Superior temporal gyrus (tissue), 1 donor: ENCODE measurements at regions not wholly inside any gene's neighbourhood (a gene's known extent, or its start where the extent isn't known, plus 50 kb on each side); places are given as distances from the start of the nearest gene placed in this dataset.

Experiments used
- DNase-seq: peaks from one replicate; pipeline ENCODE4 v3.0.0-alpha.2; 2016; ENCODE audit errors: extremely low spot score

DNA sequence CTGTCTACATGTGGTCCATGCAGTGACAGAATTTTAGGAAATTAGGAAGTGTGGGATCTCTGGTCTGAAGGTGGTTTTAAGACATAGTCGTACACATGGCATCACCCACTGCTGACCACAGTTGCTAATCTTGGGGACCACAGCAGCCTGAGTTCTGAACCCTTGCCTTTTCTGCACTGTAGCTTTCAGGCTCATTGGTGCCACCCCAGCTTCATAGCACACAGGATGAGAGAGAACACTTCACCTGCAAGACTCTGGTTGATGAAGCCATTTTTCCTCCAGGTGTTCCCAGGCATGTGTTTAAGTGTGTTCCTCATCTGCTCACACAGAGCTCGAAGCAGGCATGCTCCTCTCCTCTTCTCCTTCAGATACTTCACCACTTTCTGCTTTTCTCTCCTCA is 68.2 kb upstream of the S1PR3 start:
- DNase-seq = no peak

DNA sequence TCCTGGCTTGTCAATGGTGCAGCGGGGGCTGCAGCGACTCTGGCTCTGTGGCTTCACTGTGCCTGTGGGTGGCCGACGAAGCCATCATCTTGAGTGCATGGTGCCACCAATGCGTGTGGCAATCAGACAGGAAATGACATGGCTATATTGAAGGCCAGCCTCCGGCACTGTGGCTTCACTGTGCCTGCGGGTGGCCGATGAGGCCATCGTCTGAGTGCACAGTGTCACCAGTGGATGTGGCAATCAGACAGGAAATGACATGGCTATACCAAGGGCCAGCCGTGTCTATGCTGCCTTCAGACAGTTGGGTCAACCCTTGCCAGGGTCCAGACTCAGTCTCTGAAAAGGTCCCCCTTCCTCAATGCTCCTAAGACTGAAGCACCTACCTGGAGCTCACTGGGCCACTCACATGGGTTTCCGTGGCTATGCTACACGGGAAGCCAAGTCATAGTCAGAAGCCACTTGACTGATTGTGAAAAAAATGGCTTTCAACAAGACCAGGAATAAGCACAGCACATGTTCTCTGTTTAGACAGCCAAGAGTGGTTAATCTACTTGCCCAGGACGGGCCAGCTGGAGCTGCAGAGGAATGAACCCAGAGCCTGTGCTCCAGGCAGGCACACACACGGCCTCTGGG is 67.5 kb upstream of the S1PR3 start:
- DNase-seq = no peak

DNA sequence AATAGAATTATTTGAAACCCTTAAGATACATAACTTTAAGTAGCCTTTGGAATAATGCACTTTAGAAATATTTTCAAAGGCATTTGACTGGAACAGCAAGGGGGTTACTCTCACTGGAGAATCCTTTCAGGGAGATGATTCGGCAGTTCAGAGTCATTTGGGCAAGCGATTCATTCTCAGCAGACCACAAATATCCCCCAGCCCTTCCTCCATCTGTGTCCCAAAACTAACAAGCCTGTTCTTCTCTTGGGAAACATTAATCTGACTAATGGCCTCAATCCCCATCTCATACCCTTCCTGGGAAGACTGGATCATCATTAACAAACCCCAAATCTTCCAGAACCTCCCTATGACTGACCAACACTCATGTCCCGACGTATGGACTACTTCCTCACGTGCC is 65.8 kb upstream of the S1PR3 start:
- no peak for DNase-seq

DNA sequence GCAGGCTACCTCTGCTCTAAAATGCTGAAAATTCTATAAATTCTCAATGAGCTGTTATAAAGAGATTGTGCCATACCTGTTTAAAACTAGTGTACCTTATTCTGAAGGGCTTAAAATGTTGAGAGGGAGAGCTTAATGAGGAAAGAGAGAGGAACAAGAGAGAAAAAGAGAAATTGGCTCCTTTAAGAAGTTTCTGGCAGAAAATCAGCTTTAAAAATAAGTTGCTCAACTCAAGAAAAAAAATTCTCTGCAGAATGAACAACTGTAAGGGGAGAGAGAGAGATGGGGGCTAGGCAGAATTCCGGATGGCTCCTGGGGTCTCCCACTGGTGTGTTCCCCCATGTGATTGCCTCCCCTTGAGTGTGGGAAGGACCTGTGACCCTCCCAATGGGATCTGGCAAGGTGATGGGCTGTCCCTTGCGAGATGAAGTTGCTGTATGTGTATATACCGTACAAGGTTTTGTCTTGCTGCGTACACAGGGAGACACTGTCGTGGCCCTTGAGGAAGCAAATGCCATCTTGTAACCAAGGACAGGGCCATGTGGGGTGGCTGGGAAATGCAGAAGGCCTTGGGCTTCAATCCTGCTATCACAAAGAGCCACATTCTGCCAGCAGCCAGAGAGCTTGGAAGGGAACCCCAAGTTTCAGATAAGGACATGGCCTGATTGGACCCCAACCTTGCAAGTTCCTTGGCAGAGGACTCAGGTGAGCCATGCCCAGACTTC is 64.3 kb upstream of the S1PR3 start:
- DNase-seq = no peak

DNA sequence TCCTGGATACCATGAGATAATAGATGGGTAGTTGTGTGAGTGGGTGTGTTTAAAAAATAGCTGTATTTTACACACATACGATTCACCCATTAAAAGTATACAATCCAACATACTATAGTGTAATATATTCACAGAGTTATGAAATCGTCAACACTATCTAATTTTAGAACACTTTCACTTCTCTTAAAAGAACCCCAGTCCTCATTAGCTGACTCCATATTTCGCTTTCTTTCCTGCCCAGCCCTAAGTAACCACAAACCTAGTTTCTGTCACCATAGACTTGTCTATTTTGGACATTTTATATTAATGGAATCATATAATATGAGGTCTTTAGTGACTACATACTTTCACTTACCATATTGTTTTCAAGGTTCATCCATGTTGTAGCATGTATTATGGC is 63.8 kb upstream of the S1PR3 start:
- no peak for DNase-seq

DNA sequence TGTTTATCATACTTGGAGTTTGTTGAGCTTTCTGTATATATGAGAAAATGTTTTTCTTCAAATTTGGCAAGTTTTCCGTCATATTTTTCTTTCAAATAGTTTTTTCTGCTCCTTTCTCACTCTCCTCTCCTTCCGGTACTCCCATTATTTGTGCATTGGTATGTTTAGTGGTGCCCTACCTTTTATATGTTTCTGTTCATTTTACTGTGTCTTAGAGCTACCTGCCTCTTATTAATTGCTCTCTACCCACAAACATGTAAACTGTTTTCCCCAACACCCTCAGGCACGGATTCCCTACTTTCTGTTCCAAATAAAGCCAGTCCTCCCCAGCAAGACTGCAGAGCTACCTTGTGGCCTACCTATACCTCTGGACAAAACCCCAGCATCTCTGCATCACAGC is 60.6 kb upstream of the S1PR3 start:
- DNase-seq = no peak

DNA sequence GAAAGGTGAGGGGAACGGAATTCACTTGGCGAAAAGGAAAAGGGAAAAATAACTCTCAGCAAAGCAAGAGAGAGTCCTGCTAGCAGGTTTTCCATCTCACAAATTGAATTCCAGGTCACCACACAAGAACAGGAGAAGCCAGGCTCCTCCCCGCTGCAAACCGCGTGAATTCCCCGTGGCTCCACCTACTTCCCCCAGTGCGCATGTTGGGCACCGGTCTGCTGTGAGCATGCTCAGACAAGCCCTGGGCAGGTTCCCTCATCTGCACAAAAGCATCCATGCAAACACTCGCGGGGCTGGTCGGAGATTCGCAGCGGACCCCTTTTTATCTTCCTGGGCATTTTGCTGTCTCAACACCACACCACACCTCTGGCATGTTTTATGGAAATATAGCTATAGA is 58.5 kb upstream of the S1PR3 start:
- no peak for DNase-seq

DNA sequence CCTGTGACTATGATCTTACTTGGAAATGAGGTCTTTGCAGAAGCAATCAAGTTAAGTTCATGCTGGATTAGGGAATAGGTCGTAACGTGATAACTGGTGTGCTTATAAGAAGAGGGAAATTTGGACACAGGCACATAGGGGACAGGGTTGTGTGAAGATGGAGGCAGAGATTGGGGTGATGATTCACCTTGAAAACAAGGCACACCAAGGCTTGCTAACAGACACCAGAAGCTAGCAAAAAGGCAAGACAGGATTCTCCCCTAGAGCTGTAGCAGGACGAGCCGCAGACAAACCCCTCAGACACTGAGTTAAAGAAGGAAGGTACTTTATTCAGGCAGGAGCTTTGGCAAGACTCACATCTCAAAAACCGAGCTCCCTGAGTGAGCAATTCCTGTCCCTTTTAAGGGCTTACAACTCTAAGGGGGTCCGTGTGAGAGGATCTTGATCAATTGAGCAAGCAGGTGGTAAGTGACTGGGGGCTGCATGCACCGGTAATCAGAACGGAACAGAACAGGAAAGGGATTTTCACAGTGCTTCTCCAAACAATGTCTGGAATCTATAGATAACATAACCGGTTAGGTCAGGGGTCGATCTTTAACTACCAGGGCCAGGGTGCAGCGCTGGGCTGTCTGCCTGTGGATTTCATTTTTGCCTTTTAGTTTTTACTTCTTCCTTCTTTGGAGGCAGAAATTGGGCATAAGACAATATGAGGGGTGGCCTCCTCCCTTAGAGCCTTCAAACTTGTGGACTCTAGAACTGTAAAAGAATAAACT is 57.5 kb upstream of the S1PR3 start:
- DNase-seq = no peak

DNA sequence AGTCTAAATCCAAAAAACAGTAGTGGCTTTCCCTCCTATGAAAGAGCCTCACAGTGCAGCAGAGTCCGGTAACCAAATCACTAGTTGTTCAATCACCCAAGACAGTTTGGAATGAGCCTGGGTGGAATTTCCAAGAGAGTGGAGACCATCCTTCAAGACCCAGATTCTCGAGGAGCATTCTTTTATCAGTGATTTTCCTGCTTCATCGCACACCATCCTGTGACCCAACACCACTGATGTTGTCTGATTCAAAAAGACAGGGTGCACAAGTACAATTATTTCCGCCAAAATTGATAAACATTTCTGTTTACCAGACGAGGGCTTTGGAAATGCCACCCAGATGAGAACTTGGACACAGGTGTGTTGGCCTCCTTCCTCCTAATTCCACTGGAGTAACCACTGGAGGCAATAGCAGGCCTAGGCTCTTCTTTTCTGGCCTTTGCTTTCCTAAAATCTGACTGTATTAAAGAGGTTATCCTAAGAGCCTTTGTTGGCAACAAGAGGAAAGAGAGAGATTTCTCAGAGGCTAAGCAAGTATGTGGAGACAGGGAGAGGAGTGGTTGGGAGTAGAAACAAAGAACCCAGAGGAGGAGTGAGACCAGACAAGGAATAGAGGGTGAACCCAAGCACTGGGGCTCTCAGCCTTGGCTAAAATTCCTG is 56.3 kb upstream of the S1PR3 start:
- DNase-seq = no peak

DNA sequence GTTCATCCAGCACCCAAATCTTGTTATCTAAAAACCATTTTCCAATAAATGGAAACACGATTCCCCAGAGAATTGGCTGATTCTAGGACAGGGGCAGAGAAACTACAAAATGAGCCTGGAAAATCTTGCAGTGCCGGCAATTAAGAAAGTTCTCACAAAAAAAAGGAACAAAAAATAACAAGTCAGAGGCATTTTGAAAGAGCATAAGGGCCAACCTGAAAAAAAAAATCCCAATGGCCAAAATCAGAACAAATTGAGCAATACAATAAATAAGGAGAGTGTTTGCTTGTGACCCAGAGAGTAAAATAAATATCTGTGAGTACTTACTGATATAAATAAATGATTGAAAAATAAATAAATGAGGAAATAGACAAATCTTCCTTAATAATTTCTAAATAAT is 55.1 kb upstream of the S1PR3 start:
- no peak for DNase-seq

DNA sequence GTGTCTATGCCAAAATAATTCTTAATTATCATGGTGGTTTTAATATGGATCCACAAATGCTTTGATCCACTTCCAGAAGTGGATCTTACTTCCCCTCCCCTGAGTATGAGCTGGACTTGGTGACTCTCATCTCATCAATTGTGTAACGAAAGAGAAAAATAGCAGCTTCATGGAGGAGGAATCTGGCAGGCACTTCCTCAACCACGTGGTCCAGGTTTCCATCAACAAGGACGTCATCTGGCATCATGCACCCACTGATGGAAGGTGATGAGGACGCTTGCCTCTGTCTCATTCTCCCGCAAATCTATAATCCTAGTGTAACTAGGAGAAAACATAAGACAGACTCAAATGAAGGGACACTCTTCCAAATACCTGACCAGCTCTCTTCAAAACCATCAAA is 54.6 kb upstream of the S1PR3 start:
- DNase-seq = no peak

DNA sequence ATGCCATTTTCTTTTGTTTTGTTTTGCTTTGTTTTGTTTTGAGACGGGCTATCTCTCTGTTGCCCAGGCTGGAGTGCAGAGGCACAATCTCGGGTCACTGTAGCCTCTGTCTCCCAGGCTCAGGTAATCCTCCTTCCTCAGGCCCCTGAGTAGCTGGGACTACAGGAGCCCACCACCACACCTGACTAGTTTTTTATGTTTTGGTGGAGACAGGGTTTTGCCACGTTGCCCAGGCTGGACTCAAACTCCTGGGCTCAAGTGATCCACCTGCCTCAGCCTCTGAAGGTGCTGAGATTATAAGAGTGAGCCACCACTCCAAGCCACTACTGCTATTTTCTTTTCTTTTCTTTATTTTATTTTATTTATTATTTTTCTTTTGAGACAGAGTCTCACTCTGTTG is 54.0 kb upstream of the S1PR3 start:
- no peak for DNase-seq

DNA sequence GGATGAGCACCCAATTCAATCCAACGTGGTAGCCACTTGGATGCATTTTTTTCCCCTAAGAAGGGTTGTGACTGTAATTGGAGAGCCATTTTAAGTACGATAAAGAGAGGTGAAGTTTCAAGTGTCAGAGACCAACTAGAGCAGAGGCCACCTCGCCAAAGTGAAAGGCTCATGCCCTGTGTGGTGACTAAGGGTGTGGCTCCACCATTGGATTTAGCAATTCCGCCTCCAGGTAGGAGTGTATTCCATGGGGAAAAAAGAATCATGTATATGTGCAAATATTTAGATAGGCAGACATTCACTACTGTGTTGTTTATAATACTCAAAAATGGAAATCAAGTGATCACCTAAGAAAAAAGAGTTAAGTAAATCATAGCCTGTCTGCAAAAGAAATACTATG is 53.1 kb upstream of the S1PR3 start:
- DNase-seq = no peak
